ENCODE measurements at regions not wholly inside any gene's neighbourhood (a gene's known extent, or its start where the extent isn't known, plus 50 kb on each side); places are given as distances from the start of the nearest gene placed in this dataset.
"Not testable (repeated sequence)": the region's sequence is repeated elsewhere in the genome, so short reads cannot be mapped to it uniquely, and the experiment has no call there.

DNA sequence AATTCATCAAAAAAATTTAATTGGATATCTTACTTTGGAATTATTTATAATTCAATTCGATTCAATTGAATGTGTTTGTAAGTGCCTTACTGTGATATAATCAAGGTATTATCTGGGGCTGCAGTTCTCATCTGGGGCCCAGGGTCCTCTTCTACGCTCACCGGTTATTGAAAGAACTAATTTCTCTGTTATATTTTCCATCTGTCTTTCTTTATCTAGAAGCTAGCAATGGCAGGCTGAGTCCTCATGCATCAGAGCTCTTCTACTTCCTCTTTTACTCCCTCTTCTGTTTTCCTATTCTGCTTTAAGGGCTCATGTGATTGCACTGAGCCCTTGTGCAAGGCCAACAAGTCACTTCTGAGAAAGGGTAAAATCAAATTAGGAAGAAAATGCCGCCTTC lies 315.6 kb downstream of the RAD51AP2 start:
- ATAC-seq (ENCODE audit: low read depth) (peak; percentile 89), DNase-seq (peak; percentile 57)
- no CpG with 5 or more reads among the region's 4 CpGs for WGBS (ENCODE audit: insufficient coverage)
- H3K27ac ChIP-seq (ENCODE audit: low read length in 2 of 2): peak overlapping the region; percentile 42 to 53
- H2AFZ ChIP-seq (ENCODE audit: insufficient read depth, low read depth, low read length, poor library complexity, severe bottlenecking): peak overlapping the region; percentile 21
- H4K20me1 ChIP-seq (ENCODE audit: control insufficient read depth, insufficient read depth, low read length, poor library complexity, severe bottlenecking); H3K4me3 ChIP-seq (ENCODE audit: control extremely low read depth in 1 of 5, extremely low read depth in 1 of 5, insufficient read depth in 1 of 5, low read depth in 2 of 5, low read length in 4 of 5); H3K79me2 ChIP-seq (ENCODE audit: control insufficient read depth, insufficient read depth, low read length); H3K9me3 Mint-ChIP-seq (ENCODE audit: insufficient read depth); H3K36me3 ChIP-seq (replicated peaks in 1 of 2; ENCODE audit: control extremely low read depth in 1 of 2, control insufficient read depth in 1 of 2, extremely low read depth in 1 of 2, insufficient read depth in 2 of 2, low read length in 1 of 2); H3K27me3 ChIP-seq (replicated peaks in 1 of 4; ENCODE audit: control extremely low read depth in 1 of 4, control insufficient read depth in 3 of 4, insufficient read depth in 4 of 4, low read length in 3 of 4); H3K9me3 ChIP-seq (ENCODE audit: control extremely low read depth in 1 of 3, control insufficient read depth in 2 of 3, insufficient read depth in 1 of 3, low read length in 2 of 3); H3K9ac ChIP-seq (ENCODE audit: low read length); POLR2A ChIA-PET; H3K27me3 Mint-ChIP-seq: not testable (repeated sequence)
- intact Hi-C loops (cut with micrococcal nuclease): loop anchor here (5.0 to 10.0 kb wide), 3 partner anchors 238 to 578 kb away; partner anchors contain the start of genes GEN1 and SMC6
- CTCF ChIA-PET: interaction anchor here (1.3 to 1.8 kb wide), 2 partner anchors 31 to 77 kb away, joined by 3 to 4 read pairs; no protein-coding TSS in a partner anchor
- Mint-ChIP-seq H3K27ac (peak overlapping the region; percentile 79), H3K4me3 (peak overlapping the region; percentile 11), H3K4me1 (peaks cover 44% of the 10 kb centered on the region)
- peaks cover 19 to 22% of the 10 kb centered on the region in 2 donors for H3K4me1 ChIP-seq (ENCODE audit: control insufficient read depth in 2 of 2, insufficient read depth in 2 of 2, low read length in 2 of 2)
- peak overlapping the region; percentile 37 for H3K4me2 ChIP-seq (replicated peaks; ENCODE audit: low read depth, low read length, poor library complexity, severe bottlenecking)

DNA sequence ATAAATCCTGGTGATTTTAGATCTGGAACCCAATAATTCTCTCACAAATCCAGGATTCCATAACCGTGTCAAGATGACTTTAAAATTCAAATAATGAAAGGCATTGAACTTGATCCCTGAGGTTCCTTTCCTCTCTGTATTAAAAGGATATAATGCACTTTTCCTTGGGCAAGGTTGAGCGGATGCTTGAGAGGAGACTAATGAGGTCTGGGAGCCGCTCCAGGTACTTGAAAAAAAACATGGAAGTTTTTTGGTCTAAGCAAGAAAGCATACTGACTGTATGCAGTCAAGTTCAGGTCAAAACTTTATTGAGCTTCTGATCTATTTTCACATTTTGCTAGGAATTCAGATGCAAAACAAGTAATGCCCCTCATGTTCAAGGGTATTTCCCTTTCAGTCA lies 318.5 kb downstream of the RAD51AP2 start:
- H3K36me3 ChIP-seq (replicated peaks in 1 of 2; ENCODE audit: control extremely low read depth in 1 of 2, control insufficient read depth in 1 of 2, extremely low read depth in 1 of 2, insufficient read depth in 2 of 2, low read length in 1 of 2): no peaks in the 10 kb centered on the region
- no peaks in the 10 kb centered on the region for H3K9me3 ChIP-seq (ENCODE audit: control extremely low read depth in 1 of 3, control insufficient read depth in 2 of 3, insufficient read depth in 1 of 3, low read length in 2 of 3)
- H3K27ac ChIP-seq (ENCODE audit: low read length in 2 of 2): no peak overlapping the region
- ChIA-PET POLR2A (no interaction called here), CTCF (interaction anchor here (0.7 kb wide), 1 partner anchor 29 kb away, joined by 3 read pairs; no protein-coding TSS in a partner anchor)
- ATAC-seq (ENCODE audit: low read depth) (no peak), DNase-seq (no peak)
- H3K27me3 ChIP-seq (replicated peaks in 1 of 4; ENCODE audit: control extremely low read depth in 1 of 4, control insufficient read depth in 3 of 4, insufficient read depth in 4 of 4, low read length in 3 of 4): peaks cover 0 to 5% (median 0%) of the 10 kb centered on the region in 4 experiments
- no peak for TF ChIP-seq EZH2 (IDR thresholded peaks at IDR 0.05; ENCODE audit: borderline replicate concordance, insufficient read depth, low read depth, low read length, poor library complexity, severe bottlenecking)
- Mint-ChIP-seq H3K27ac (no peak overlapping the region), H3K4me3 (no peak overlapping the region), H3K27me3 (peaks cover 5% of the 10 kb centered on the region), H3K9me3 (ENCODE audit: insufficient read depth) (peaks cover 3% of the 10 kb centered on the region), H3K4me1 (peaks cover 32% of the 10 kb centered on the region)
- H3K4me2 ChIP-seq (replicated peaks; ENCODE audit: low read depth, low read length, poor library complexity, severe bottlenecking): no peak overlapping the region
- no peak overlapping the region for H3K9ac ChIP-seq (ENCODE audit: low read length)
- H3K4me1 ChIP-seq (ENCODE audit: control insufficient read depth in 2 of 2, insufficient read depth in 2 of 2, low read length in 2 of 2): peaks cover 19 to 22% of the 10 kb centered on the region in 2 donors
- intact Hi-C loops (cut with micrococcal nuclease): loop anchor here (5.0 to 10.0 kb wide), 3 partner anchors 235 to 575 kb away; partner anchors contain the start of genes GEN1 and SMC6
- no peaks in the 10 kb centered on the region for H3K79me2 ChIP-seq (ENCODE audit: control insufficient read depth, insufficient read depth, low read length)
- H3K4me3 ChIP-seq (ENCODE audit: control extremely low read depth in 1 of 5, extremely low read depth in 1 of 5, insufficient read depth in 1 of 5, low read depth in 2 of 5, low read length in 4 of 5): no peak overlapping the region
- H4K20me1 ChIP-seq (ENCODE audit: control insufficient read depth, insufficient read depth, low read length, poor library complexity, severe bottlenecking): no peaks in the 10 kb centered on the region
- no peak overlapping the region for H2AFZ ChIP-seq (ENCODE audit: insufficient read depth, low read depth, low read length, poor library complexity, severe bottlenecking)
- WGBS (ENCODE audit: insufficient coverage): no CpG with 5 or more reads among the region's 3 CpGs
